ENCODE measurements at regions not wholly inside any gene's neighbourhood (a gene's known extent, or its start where the extent isn't known, plus 50 kb on each side); places are given as distances from the start of the nearest gene placed in this dataset.
"Not testable (repeated sequence)": the region's sequence is repeated elsewhere in the genome, so short reads cannot be mapped to it uniquely, and the experiment has no call there.

GRCh38 chr22:38370490-38370889 lies 53.3 kb upstream of the CSNK1E start:
- TF ChIP-seq, protein P1, sequence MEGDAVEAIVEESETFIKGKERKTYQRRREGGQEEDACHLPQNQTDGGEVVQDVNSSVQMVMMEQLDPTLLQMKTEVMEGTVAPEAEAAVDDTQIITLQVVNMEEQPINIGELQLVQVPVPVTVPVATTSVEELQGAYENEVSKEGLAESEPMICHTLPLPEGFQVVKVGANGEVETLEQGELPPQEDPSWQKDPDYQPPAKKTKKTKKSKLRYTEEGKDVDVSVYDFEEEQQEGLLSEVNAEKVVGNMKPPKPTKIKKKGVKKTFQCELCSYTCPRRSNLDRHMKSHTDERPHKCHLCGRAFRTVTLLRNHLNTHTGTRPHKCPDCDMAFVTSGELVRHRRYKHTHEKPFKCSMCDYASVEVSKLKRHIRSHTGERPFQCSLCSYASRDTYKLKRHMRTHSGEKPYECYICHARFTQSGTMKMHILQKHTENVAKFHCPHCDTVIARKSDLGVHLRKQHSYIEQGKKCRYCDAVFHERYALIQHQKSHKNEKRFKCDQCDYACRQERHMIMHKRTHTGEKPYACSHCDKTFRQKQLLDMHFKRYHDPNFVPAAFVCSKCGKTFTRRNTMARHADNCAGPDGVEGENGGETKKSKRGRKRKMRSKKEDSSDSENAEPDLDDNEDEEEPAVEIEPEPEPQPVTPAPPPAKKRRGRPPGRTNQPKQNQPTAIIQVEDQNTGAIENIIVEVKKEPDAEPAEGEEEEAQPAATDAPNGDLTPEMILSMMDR (IDR thresholded peaks at IDR 0.05 in 4 of 5, conservative IDR thresholded peaks at IDR 0.05 in 1 of 5), result not testable (repeated sequence)
- not testable (repeated sequence) for TF ChIP-seq POLR2A (IDR thresholded peaks at IDR 0.05)
